GM19351 (cell line): ENCODE measurements at regions not wholly inside any gene's neighbourhood (a gene's known extent, or its start where the extent isn't known, plus 50 kb on each side); places are given as distances from the start of the nearest gene placed in this dataset.
A peak's percentile ranks its signal among the peaks of the same experiment; 100 is the strongest.
"Not testable (repeated sequence)": the region's sequence is repeated elsewhere in the genome, so short reads cannot be mapped to it uniquely, and the experiment has no call there.

Source experiments
- ATAC-seq: cut with Tn5 transposase; IDR thresholded peaks from one replicate; pipeline ENCODE4 v1.9.1; 2021; ENCODE audit warnings: mild to moderate bottlenecking, moderate library complexity; ENCODE audit not compliant: unreplicated experiment

DNA sequence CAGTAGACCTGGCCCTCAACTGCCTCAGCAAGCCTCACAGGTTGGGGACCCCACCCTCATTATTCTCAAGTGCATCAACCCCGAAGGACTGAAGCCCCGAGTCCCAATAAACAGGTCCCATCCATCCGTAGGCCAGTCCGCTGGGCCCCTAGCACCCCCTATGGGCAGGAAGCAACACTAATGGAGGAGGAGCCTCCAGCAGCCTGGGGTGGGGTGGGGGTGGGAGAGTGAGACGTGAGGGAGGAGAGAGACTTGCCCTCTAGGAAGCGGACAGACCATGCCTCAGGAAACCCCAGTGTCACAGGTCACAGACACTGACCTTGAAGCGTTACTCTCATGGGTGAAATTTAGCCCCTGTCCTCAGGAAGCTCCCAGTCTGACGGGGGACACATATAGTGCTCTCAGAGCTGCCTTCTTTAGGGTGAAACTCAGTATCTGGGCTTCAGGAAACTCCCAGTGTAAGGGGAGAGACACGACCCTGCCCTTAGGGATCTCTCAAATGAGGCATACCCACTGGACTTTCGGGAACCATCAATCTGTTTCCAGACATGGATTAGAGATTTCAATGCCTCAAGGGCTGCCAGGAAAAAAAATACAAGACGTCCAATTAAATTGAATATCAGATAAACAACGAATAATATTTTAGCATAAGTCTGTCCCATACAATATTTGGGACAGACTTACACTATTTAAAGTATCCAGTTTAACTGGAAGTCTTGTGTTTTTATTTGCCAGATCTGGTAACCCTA lies 125.8 kb downstream of the MRPL14 start:
- no peak for ATAC-seq

DNA sequence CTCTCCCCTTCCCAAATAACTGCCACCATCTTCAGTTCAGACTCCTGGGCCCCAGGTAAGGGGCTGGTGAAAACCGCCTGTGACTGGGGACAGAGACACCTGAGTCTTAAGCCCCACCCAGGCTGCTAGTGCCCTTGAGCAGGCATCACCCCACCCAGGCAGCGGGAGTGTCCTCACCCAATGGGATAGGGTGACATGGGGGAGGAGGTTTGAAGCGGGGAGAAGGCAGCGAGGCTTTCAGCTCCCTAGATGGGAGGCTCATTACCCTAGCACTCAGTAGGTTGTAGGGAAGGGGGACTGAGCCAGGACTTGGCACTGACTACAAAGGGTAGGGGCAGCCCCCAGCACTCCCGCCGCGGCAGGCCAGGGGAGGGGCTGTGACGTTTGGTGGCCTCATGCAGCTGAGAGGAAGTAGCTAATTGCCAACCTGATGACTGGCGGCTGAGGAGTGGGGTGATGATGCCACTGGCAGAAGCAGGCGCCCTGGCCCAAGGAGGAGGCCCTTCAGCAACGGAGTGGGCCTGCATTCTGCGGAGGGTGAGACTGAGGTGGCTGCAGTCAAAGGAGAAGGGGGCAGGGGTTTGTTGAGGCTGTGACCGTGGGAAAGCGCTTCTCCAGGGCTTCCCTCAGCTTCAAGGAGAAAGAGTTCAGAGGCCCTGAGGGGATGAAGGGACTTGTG lies 126.9 kb downstream of the MRPL14 start:
- peak; percentile 45 for ATAC-seq

DNA sequence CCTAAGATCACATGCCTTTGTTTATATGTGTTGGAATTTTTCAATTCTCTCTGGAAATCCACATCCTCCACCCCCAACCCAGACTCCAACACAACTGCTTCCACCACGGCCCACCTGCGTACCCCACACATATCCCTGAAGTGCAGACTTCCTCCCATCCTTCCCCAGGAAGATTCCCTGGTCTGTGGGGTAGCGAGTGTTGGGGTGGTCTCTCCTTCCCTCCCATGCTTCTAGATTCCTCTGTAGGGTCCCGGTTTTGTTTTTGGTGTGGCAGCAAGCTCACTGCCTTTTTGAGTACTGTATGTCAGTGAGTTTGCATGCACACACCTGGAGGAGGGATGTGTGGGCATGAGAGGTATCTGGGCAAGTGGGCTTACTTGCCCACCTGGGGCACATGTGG lies 127.6 kb downstream of the MRPL14 start:
- no peak for ATAC-seq

DNA sequence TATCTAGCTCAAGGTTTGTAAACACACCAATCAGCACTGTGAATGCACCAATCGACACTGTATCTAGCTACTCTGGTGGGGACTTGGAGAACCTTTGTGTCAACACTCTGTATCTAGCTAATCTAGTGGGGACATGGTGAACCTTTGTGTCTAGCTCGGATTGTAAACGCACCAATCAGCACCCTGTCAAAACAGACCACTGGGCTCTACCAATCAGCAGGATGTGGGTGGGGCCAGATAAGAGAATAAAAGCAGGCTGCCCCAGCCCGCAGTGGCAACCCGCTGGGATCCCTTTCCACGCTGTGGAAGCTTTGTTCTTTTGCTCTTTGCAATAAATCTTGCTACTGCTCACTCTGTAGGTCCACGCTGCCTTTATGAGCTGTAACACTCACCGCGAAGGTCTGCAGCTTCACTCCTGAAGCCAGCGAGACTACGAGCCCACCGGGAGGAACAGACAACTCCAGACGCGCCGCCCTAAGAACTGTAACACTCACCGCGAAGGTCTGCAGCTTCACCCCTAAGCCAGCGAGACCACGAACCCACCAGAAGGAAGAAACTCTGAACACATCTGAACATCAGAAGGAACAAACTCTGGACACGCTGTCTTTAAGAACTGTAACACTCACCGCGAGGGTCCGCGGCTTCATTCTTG lies 128.5 kb downstream of the MRPL14 start:
- not testable (repeated sequence) for ATAC-seq

DNA sequence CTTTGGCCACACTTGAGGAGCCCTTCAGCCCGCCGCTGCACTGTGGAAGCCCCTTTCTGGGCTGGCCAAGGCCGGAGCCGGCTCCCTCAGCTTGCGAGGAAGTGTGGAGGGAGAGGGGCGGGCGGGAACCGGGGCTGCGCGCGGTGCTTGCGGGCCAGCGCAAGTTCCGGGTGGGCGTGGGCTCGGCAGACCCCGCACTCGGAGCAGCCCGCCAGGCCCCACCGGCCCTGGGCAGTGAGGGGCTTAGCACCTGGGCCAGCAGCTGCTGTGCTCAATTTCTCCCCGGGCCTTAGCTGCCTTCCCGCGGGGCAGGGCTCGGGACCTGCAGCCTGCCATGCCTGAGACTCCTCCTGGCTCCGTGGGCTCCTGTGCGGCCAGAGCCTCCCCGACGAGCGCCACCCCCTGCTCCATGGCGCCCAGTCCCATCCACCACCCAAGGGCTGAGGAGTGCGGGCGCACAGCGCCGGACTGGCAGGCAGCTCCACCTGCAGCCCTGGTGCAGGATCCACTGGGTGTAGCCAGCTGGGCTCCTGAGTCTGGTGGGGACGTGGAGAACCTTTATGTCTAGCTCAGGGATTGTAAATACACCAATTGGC lies 129.2 kb downstream of the MRPL14 start:
- ATAC-seq, result not testable (repeated sequence)

DNA sequence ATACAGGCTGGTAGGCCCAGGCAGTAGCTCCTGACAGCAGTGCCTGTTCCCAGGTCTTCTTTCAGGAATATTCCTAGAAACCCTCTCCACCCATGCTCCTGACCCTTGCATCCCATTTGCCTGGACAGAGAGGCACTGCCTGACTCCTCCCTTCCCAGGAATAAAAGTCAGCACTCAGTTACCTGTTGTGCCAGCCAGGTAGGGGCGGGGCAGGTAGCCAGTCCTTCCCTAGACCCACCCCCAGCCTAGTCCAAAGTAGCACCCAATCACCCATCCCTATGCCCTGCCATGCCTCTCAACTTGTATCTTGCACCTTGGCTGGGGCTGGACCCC lies 129.9 kb downstream of the MRPL14 start:
- ATAC-seq, result no peak

DNA sequence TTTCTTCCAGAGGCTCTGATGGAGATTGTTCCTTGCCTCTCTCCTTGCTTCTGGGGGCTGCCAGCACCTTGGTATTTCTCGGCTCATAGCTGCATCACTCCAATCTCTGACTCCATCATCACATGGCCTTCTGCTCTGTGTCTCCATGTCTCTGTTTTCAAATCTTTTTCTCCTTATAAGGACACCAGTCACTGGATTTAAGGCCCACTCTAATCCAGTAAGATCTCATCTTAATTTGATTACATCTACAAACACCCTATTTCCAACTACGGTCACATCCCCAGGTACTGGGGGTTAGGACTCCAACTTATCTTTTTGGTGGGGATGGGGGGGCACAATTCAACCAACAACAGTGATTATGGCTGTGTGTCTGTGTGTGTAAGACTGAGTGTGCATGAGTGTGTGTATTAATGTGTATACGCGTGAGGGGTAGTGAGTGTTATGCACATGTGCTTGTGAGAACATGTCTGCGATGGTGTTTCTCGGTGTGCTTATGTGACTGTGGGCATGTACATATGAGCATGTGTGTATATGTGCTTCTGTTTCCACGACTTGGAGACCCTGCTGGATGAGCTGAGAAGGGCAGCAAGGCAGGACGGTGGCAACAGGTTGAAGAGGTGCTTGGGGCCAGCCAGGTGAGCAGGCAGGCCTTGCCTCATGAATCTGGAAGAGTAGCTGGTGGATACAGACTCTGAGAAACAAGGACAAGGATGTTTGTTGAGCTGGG lies 130.5 kb downstream of the MRPL14 start:
- ATAC-seq, result no peak

DNA sequence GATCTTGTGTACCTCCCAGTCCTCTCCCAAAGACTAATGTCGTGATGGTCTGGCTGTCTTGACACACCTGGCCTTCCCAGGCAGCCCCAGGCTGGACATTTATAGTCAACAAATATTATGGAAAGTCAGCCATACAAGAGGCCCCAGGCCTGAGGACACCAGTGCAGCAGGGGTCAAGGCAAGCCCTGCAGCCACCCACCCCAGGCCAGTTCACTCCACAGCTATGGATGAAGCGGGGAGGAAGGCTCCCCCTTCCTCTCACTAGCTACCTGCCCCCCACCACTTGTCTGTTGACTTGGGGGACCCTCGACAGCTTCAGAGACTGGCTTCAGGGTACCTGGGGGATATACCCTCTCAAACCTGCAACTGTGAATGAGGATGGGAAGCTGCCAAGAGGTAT lies 132.1 kb downstream of the MRPL14 start:
- no peak for ATAC-seq

DNA sequence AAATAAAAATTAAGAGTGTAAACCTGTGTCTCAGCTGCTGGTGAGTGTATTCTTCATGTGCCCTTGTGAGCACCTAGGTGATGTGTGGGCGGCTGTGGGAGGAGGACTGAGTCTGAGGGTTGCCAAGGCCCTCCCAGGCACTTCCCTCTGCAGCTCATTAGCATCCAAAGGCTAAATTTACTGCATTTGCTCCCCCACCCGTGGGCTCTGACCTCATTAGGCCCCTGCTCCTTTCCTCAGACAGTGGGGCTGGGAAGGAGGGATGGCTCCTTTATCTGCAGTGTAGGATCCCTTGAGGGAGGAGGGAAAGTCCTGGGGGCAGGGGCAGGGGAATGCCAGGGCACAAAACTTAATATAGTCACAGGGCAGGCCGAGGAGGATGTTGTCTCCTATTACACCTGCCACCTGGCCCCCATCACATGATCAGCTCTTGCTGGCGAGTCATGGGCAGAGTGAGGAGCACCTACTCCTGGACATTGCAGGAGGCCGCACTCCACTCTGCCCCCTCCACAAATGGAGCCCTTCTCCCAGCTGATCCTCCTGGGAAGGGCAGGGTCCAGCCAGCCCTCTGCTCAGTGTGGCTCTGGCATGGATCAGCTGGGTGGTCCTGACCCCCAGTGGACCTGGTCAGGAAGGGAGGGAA lies 133.2 kb downstream of the MRPL14 start:
- no peak for ATAC-seq

DNA sequence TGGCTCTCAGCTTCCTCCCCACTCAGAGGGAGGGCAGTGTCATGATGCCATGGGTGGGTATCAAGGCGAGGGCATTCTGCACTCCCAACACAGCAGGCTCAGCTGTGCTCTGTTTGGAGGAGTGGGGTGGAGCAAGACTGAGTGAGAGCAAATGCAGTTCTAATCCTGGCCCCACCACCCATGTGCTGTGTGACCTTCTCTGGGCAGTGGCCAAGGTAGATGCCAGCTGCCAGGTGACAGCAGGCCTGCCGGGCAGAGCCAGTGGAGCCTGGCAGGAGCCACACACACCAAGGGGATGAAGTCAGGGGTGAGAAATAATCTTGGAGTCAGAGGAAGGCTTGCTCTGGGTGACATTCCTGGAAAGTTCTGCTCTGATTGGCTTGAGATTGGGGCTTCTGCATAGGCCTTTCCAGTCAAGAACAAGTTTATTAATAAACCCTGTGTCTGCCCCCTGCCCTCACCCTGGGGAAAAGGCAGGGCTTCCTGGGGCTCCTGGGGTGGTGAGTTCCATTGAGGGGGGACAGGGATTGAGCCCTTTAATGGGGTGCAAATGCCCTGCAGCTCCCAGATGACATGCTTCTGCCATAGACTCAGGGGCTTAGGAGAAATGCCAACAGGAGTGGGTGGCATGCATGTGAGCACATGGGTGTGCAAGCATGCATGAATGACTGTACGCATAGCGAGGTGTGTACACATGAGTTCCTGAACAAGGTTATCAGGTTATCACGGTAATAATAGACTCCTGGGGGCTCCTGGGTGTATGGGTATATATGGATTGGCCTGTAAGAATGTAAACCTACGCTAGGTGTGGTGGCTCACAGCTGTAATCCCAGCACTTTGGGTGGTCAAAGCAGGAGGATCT lies 134.2 kb downstream of the MRPL14 start:
- no peak for ATAC-seq

DNA sequence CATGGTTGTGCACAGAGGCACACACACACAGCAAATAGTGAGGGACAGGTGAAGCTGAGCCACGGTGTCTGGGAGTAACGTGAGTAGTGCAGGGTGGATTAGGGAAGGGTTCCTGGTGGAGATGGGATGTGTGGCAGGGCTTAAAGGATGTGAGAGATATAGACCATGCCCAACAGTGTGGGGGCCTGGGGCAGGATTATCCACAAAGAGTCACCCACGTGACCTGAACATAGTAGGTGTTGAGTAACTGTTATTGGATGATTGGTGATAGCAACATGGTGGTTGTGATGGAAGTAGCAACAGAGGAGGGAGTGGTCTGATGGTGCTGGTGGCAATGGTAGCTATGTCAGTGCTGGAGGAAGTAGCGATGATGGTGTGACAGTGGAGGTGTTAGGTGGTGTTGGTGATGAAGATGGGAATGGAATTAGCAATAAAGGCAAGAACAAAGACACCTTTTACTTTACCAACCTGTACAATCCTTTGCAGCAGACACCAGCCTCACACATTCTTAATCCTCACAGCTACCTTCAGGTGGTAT lies 135.1 kb downstream of the MRPL14 start:
- no peak for ATAC-seq

DNA sequence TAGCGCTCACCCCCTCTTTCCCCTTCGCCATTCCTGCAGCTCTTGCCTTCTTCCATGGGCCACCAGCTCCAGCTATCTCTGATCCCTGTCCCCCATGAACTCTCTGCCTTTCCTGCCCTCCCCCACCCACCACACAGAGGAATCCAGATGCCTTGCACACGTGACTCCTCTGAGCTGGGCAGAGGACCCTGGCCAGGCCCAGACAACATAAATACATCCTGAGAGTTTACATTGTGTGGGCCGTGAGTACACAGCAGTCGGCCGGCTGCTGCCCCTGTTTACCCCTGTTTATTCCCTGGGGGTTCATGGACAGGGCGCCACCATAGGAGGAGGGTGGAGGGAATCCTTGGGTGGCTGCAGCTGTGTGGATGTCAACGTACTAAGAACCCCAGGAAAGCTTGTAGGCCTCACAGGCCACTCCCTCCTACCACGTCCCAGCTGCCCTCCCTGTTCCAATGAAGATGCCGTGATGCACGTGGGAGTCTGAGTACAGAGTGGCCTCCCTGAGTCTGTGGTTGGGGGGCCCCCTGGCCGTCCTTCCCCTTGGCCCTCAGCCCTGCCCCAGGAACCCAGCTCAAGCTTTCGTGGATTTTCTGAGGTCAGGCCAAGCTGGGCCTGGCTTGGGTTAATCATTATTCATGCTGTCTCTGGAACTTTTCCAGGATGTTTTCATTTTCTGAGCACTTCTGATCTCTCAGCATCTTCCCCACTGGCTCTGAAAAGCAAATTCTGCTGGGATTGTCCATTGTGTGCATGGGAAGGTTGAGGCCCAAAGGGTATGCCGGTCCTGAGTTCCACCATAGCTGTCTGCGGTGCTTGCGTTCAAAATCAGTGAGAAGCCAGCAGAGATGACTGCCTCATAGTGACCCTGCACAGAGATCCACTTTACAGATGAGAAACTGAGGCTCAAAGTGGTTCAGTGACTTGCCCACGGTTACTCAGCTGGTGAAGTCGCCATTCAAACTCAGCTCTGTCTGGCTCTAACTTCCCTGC lies 136.3 kb downstream of the MRPL14 start:
- ATAC-seq, result no peak

DNA sequence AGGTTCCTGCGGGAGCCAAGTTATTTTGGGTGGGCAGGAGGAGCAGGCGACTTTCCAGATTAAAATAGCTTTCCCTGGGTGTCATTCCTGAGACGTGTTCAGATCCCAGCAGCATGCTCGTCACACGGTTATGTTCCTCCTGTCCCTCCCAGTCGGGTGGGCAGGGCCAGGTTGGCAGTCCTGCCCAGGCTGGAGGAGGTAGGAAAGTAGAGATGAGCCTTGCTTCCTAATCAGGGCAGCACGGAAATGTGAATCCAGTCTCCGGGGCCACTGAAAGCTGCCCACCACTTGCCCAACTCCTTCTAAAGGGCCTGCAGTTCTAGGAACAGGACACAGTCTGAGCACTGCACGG lies 137.0 kb downstream of the MRPL14 start:
- no peak for ATAC-seq

DNA sequence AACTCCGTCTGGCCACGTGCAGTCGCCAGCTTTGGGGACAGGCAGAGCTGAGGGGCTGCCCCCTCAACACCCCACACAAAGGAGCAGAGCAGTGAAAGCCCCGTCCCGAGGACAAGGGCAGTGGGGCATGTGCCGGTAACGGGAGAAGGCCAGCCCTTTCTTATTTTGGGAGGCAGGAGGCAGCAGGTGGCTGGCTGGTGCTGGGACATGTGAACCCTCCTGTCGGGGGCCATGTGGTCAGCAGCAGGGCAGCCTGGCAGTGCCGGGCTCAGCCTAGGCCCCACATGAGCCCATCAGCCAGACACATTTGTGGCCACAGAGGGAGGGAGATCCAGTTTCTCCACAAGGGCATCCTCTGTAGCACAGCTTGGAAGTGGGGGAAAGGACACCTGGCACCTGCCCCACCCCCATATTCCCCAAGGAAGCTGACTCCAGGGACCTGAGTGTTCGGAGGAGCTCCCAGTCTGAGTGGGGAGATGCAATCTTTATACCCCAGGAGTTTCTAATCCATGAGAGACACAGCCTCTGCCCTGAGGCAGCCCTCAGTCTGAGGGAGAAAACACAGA lies 137.6 kb downstream of the MRPL14 start:
- ATAC-seq, result no peak

DNA sequence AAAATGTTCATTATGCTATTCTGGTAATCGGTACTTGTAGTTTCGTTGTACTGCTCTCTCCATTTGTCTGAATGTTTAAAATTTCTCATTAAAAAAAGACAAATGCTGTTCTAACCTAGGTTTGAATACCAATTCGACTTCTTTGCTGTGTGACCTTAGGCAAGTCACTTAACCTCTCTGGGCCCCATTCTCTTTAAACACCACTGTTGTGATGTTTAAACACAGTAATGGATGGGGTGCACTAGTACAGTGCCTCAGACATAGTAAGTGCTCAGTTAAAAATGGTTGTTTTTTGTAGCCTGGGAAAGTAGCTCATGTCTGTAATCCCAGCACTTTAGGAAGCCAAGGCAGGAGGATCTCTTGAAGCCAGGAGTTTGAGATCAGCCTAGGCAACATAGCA lies 138.5 kb downstream of the MRPL14 start:
- ATAC-seq, result no peak

DNA sequence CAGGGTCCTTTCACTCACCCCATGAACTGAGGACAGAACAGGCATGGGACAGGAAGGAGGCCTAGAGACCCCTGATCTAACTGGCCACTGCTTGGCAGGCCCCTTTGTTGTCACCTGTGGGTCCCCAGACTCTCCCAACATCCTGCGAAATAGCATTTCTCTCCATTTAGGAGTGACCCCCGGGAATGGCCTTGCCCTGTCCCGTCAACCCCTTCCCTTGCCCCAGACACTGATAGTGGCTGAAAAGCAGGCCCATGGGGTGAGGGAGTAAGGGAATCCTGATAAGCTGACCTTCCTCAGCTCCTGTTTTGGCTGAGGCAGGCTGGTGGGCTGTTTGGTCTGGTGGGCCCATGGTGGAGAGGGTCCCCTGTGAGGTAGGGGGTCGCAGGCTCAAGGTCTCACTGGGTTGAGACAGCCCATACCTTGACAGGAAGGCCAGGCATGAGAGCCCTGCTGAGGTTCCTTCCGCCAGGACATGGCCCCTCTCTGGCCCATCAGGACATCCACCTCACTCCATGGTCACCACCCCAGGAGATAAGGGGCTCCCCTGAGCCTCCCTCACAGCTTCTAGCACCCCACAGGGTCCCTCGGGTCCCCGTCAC lies 139.3 kb downstream of the MRPL14 start:
- ATAC-seq, result no peak

DNA sequence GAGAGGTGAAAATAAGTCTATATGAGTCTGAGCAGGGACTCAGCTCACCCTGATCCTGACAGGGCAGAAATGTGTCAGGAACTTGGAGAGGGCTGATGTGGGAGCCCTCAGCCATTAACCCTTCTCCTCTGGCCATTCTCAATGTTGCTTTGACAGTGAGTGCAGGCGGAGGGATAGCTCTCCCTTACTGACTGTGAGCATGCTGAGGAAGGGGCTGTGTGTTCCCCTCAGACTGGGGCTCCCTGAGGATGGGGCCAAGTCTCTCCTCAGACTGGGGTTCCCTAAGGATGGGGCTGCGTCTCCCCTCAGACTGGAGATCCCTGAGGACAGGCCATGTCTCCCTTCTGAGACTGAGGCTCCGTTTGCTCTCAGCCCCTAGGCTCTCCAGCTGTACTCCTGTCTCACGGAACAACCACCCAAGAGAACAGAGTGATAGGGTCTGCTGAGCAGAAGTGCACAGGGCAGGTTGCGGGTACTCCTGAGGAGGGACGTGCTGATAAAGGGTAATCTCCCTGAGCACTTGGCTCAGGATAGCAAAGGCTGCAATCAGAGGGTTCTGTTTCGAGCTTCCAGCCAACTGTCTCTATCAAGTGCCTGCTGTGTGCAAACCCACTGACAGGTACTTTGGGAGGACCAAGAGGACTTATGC lies 141.0 kb downstream of the MRPL14 start:
- ATAC-seq, result no peak
